Spleen (tissue), 7 donors: ENCODE measurements at regions not wholly inside any gene's neighbourhood (a gene's known extent, or its start where the extent isn't known, plus 50 kb on each side); places are given as distances from the start of the nearest gene placed in this dataset.

Source experiments
- POLR2A ChIP-seq, 3 donors: fragments of 450-650 bp; IDR thresholded peaks; one replicate each; pipeline ENCODE4 v1.5.1; 2017; ENCODE audit warnings: antibody characterized with exemption in 3 of 3, mild to moderate bottlenecking in 1 of 3
- TF ChIP-seq, protein P1 (sequence below), 11 experiments: fragments of 200-600 bp in 7 of 11; fragments of 450-650 bp in 4 of 11; sonication (generic) in 4 of 11; IDR thresholded peaks in 8 of 11; conservative IDR thresholded peaks in 3 of 11; 1 replicate in 7 of 11; 2 replicates in 4 of 11; pipeline versions ENCODE4 v1.4.0 to v1.8.0; 2016 to 2021; ENCODE audit warnings: antibody characterized with exemption in 11 of 11, inconsistent platforms in 4 of 11, mild to moderate bottlenecking in 1 of 11
- donor health status: DM: no; HTN: no; CAD: no; lungs with moderate emphysema.
- donor health status: DM: no; HTN: no; CAD: no.
- donor health status: DM: no; HTN: no; CAD: no.

GRCh38 chr20:50294164-50295088, 103.8 kb downstream of the CEBPB start:
- TF ChIP-seq POLR2A (IDR thresholded peaks at IDR 0.05) = no peak
- TF ChIP-seq, protein P1, sequence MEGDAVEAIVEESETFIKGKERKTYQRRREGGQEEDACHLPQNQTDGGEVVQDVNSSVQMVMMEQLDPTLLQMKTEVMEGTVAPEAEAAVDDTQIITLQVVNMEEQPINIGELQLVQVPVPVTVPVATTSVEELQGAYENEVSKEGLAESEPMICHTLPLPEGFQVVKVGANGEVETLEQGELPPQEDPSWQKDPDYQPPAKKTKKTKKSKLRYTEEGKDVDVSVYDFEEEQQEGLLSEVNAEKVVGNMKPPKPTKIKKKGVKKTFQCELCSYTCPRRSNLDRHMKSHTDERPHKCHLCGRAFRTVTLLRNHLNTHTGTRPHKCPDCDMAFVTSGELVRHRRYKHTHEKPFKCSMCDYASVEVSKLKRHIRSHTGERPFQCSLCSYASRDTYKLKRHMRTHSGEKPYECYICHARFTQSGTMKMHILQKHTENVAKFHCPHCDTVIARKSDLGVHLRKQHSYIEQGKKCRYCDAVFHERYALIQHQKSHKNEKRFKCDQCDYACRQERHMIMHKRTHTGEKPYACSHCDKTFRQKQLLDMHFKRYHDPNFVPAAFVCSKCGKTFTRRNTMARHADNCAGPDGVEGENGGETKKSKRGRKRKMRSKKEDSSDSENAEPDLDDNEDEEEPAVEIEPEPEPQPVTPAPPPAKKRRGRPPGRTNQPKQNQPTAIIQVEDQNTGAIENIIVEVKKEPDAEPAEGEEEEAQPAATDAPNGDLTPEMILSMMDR (IDR thresholded peaks at IDR 0.05 in 8 of 11, conservative IDR thresholded peaks at IDR 0.05 in 3 of 11) = no peak
